WTC11 (cell line): ENCODE measurements at regions not wholly inside any gene's neighbourhood (a gene's known extent, or its start where the extent isn't known, plus 50 kb on each side); places are given as distances from the start of the nearest gene placed in this dataset.
"Not testable (repeated sequence)": the region's sequence is repeated elsewhere in the genome, so short reads cannot be mapped to it uniquely, and the experiment has no call there.

Experiments
- ATAC-seq: fragments of 200-7000 bp; cut with Tn5 transposase; 2 replicates; pipeline ENCODE4 v1.10.0; 2021; ENCODE audit warnings: mild to moderate bottlenecking, moderate library complexity
- CTCF ChIA-PET: fragments of 300-600 bp; sonication (Branson Sonifier 250); formaldehyde crosslinking; loops from one replicate; lab custom pipeline; 2021; ENCODE audit warnings: antibody characterized with exemption; lab: Charles Lee
- POLR2A ChIA-PET: fragments of 350-600 bp; sonication (Branson Sonifier 250); formaldehyde crosslinking; loops from one replicate; lab custom pipeline; 2021; ENCODE audit warnings: antibody characterized with exemption; lab: Charles Lee
- DNase-seq: peaks from one replicate; pipeline ENCODE4 v3.0.0; 2021; ENCODE audit warnings: low spot score
- H3K27ac Mint-ChIP-seq: 2 replicates; pipeline ENCODE4 v1.8.0; 2021; ENCODE audit warnings: mixed read lengths
- H3K27me3 Mint-ChIP-seq: 2 replicates; pipeline ENCODE4 v1.8.0; 2021; ENCODE audit warnings: low read depth, mild to moderate bottlenecking, moderate library complexity, mixed read lengths
- H3K36me3 Mint-ChIP-seq: 2 replicates; pipeline ENCODE4 v1.8.0; 2021; ENCODE audit warnings: mixed read lengths
- H3K4me1 Mint-ChIP-seq: 2 replicates; pipeline ENCODE4 v1.8.0; 2022; ENCODE audit warnings: mixed read lengths
- H3K4me3 Mint-ChIP-seq: 2 replicates; pipeline ENCODE4 v1.8.0; 2021; ENCODE audit warnings: mild to moderate bottlenecking, moderate library complexity, mixed read lengths
- H3K9me3 Mint-ChIP-seq: 2 replicates; pipeline ENCODE4 v1.8.0; 2021; ENCODE audit warnings: mixed read lengths
- FOXJ3 ChIP-seq: sonication (generic); formaldehyde crosslinking; IDR thresholded peaks from 2 replicates; pipeline ENCODE4 v1.9.0; 2021; ENCODE audit warnings: missing genetic modification reagents, mild to moderate bottlenecking, borderline replicate concordance
- HMGA2 ChIP-seq: fragments of 250-450 bp; sonication (Bioruptor Pico); IDR thresholded peaks from 2 replicates; pipeline ENCODE4 v1.4.0; 2021; ENCODE audit warnings: mild to moderate bottlenecking, moderate library complexity
- JAZF1 ChIP-seq: fragments of 250-450 bp; sonication (Bioruptor Pico); IDR thresholded peaks from 2 replicates; pipeline ENCODE4 v1.9.0; 2021; ENCODE audit warnings: moderate library complexity, mild to moderate bottlenecking, inconsistent platforms
- JUN ChIP-seq: sonication (generic); formaldehyde crosslinking; IDR thresholded peaks from 2 replicates; pipeline ENCODE4 v1.8.0; 2023; ENCODE audit warnings: mild to moderate bottlenecking, missing genetic modification reagents
- KAT7 ChIP-seq: sonication (generic); formaldehyde crosslinking; IDR thresholded peaks from 2 replicates; pipeline ENCODE4 v1.8.1; 2023; ENCODE audit warnings: missing genetic modification reagents, mild to moderate bottlenecking, borderline replicate concordance
- MXD4 ChIP-seq: fragments of 250-450 bp; sonication (Bioruptor Pico); IDR thresholded peaks from 2 replicates; pipeline ENCODE4 v1.8.0; 2021; ENCODE audit warnings: mild to moderate bottlenecking, moderate library complexity, borderline replicate concordance
- PRRX2 ChIP-seq: fragments of 250-450 bp; sonication (Bioruptor Pico); IDR thresholded peaks from 2 replicates; pipeline ENCODE4 v1.8.0; 2021; ENCODE audit warnings: mild to moderate bottlenecking
- SMAD3 ChIP-seq: sonication (generic); formaldehyde crosslinking; IDR thresholded peaks from 2 replicates; pipeline ENCODE4 v1.8.0; 2022; ENCODE audit warnings: missing genetic modification reagents, mild to moderate bottlenecking, borderline replicate concordance
- USF1 ChIP-seq: sonication (generic); formaldehyde crosslinking; IDR thresholded peaks from 2 replicates; pipeline ENCODE4 v1.8.0; 2022; ENCODE audit warnings: mild to moderate bottlenecking, missing genetic modification reagents
- USF2 ChIP-seq: sonication (generic); formaldehyde crosslinking; IDR thresholded peaks from 2 replicates; pipeline ENCODE4 v1.8.1; 2023; ENCODE audit warnings: mild to moderate bottlenecking, missing genetic modification reagents, moderate library complexity
- ZBTB21 ChIP-seq: sonication (generic); formaldehyde crosslinking; IDR thresholded peaks from 2 replicates; pipeline ENCODE4 v1.8.1; 2023; ENCODE audit warnings: mild to moderate bottlenecking, missing genetic modification reagents, borderline replicate concordance
- ZNF121 ChIP-seq: sonication (generic); formaldehyde crosslinking; IDR thresholded peaks from 2 replicates; pipeline ENCODE4 v1.8.0; 2023; ENCODE audit warnings: missing genetic modification reagents
- ZNF263 ChIP-seq: sonication (generic); formaldehyde crosslinking; IDR thresholded peaks from 2 replicates; pipeline ENCODE4 v1.8.1; 2022; ENCODE audit warnings: low read depth, mild to moderate bottlenecking, moderate library complexity, missing genetic modification reagents
- ZNF423 ChIP-seq: fragments of 250-450 bp; sonication (Bioruptor Pico); IDR thresholded peaks from 2 replicates; pipeline ENCODE4 v2.1.2; 2022; ENCODE audit warnings: mild to moderate bottlenecking, moderate library complexity
- ZNF425 ChIP-seq: fragments of 250-450 bp; sonication (Bioruptor Pico); conservative IDR thresholded peaks from 2 replicates; pipeline ENCODE4 v1.9.0; 2021; ENCODE audit warnings: mild to moderate bottlenecking
- TF ChIP-seq, protein P1 (sequence below): fragments of 250-450 bp; sonication (Bioruptor Pico); IDR thresholded peaks from 2 replicates; pipeline ENCODE4 v1.9.0; 2021; ENCODE audit warnings: mild to moderate bottlenecking, borderline replicate concordance

- H3K36me3 Mint-ChIP-seq = no peaks in the 10 kb centered on the region
- CTCF ChIA-PET = no interaction called here
- no peak for ATAC-seq
These were observed 207.1 kb upstream of the NBEA start for GRCh38 chr13:34734932-34735331.

DNA sequence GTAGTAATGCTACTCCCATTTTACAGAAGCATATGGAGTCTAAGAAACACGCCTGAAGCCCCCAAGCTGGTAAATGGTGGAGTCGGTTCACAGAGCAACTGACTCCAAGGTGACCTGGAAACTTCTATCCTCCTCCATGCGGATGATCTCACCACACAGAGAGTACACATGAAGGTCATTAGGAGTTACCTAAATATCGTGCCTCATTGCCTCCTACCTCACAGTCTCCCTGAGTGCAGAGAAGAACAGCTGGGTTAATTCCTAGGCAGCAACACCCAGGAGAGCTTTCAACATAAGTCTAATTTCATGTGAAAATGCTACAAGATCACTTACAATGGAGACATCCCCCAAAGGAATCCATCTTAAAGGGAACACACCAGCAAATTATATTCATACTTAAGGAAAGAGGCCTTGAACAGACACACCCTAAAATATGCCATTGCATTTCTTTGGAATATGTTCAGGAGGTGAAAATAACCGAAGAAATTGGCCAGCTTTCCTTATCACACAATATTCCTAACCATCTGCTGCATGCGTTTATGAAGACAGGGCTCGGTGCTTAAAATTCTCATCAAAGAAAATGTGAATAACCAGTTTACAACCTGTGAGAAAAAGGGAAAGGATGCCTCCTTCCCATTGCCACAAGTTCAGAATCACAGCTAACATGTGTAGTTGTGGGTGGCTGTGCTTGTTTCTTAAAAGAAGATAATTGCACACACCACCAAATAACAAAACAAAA, 203.6 kb upstream of the NBEA start:
- Mint-ChIP-seq H3K27me3 (no peaks in the 10 kb centered on the region), H3K4me1 (no peaks in the 10 kb centered on the region), H3K36me3 (no peaks in the 10 kb centered on the region), H3K4me3 (no peak overlapping the region), H3K27ac (no peak overlapping the region), H3K9me3 (peaks cover 17% of the 10 kb centered on the region)
- ChIA-PET CTCF (no interaction called here), POLR2A (interaction anchor here (0.6 kb wide), 2 partner anchors 174 to 176 kb away, joined by 3 read pairs; no protein-coding TSS in a partner anchor)
- ATAC-seq (no peak), DNase-seq (no peak)
- TF ChIP-seq USF2 (CRISPR knock-in tag) = no peak
- no peak for TF ChIP-seq MXD4 (CRISPR knock-in tag)
- TF ChIP-seq FOXJ3 = no peak
- no peak for TF ChIP-seq JUN (CRISPR knock-in tag)
- no peak for TF ChIP-seq JAZF1 (CRISPR knock-in tag)
- no peak for TF ChIP-seq SMAD3
- TF ChIP-seq, protein P1, sequence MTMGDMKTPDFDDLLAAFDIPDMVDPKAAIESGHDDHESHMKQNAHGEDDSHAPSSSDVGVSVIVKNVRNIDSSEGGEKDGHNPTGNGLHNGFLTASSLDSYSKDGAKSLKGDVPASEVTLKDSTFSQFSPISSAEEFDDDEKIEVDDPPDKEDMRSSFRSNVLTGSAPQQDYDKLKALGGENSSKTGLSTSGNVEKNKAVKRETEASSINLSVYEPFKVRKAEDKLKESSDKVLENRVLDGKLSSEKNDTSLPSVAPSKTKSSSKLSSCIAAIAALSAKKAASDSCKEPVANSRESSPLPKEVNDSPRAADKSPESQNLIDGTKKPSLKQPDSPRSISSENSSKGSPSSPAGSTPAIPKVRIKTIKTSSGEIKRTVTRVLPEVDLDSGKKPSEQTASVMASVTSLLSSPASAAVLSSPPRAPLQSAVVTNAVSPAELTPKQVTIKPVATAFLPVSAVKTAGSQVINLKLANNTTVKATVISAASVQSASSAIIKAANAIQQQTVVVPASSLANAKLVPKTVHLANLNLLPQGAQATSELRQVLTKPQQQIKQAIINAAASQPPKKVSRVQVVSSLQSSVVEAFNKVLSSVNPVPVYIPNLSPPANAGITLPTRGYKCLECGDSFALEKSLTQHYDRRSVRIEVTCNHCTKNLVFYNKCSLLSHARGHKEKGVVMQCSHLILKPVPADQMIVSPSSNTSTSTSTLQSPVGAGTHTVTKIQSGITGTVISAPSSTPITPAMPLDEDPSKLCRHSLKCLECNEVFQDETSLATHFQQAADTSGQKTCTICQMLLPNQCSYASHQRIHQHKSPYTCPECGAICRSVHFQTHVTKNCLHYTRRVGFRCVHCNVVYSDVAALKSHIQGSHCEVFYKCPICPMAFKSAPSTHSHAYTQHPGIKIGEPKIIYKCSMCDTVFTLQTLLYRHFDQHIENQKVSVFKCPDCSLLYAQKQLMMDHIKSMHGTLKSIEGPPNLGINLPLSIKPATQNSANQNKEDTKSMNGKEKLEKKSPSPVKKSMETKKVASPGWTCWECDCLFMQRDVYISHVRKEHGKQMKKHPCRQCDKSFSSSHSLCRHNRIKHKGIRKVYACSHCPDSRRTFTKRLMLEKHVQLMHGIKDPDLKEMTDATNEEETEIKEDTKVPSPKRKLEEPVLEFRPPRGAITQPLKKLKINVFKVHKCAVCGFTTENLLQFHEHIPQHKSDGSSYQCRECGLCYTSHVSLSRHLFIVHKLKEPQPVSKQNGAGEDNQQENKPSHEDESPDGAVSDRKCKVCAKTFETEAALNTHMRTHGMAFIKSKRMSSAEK (CRISPR knock-in tag) = no peak
- no peak for TF ChIP-seq ZBTB21 (CRISPR knock-in tag)
- TF ChIP-seq ZNF263 = no peak
- TF ChIP-seq USF1 (CRISPR knock-in tag) = no peak
- TF ChIP-seq PRRX2 (CRISPR knock-in tag) = no peak
- no peak for TF ChIP-seq KAT7 (CRISPR knock-in tag)
- TF ChIP-seq HMGA2 (CRISPR knock-in tag) = no peak
- TF ChIP-seq ZNF121 (CRISPR knock-in tag) = no peak
- no peak for TF ChIP-seq ZNF423 (CRISPR knock-in tag)

More at GRCh38 chr13:34734932-34735331, 207.1 kb upstream of the NBEA start:
- POLR2A ChIA-PET = no interaction called here
- TF ChIP-seq ZNF425 (CRISPR knock-in tag) = no peak
- TF ChIP-seq, all 79 proteins: peak for 0
- no peaks in the 10 kb centered on the region for H3K27me3 Mint-ChIP-seq
- H3K27ac Mint-ChIP-seq = no peak overlapping the region
- peaks cover 4% of the 10 kb centered on the region; the same call in 1 of the 2 replicates for H3K9me3 Mint-ChIP-seq
- H3K4me3 Mint-ChIP-seq = no peak overlapping the region
- no peaks in the 10 kb centered on the region; the same call in 1 of the 2 replicates for H3K4me1 Mint-ChIP-seq
- DNase-seq = no peak

- ATAC-seq, H3K36me3 Mint-ChIP-seq, CTCF ChIA-PET, H3K4me3 Mint-ChIP-seq, H3K27me3 Mint-ChIP-seq, H3K27ac Mint-ChIP-seq, POLR2A ChIA-PET, DNase-seq: not testable (repeated sequence)
- peaks cover 18% of the 10 kb centered on the region for H3K9me3 Mint-ChIP-seq
- H3K4me1 Mint-ChIP-seq = peaks cover 39% of the 10 kb centered on the region
These were observed 195.0 kb upstream of the NBEA start for GRCh38 chr13:34747056-34747455.
